HS-27A (cell line): ENCODE measurements at regions not wholly inside any gene's neighbourhood (a gene's known extent, or its start where the extent isn't known, plus 50 kb on each side); places are given as distances from the start of the nearest gene placed in this dataset.
"Not testable (repeated sequence)": the region's sequence is repeated elsewhere in the genome, so short reads cannot be mapped to it uniquely, and the experiment has no call there.

Experiments used
- DNase-seq: peaks from one replicate; pipeline ENCODE4 v3.0.0-alpha.2; 2012; ENCODE audit warnings: low read depth, missing footprints

GRCh38 chr13:62525652-62526051 is 1110.0 kb upstream of the PCDH20 start:
- no peak for DNase-seq

GRCh38 chr13:62524498-62524897 is 1108.8 kb upstream of the PCDH20 start:
- DNase-seq: no peak

GRCh38 chr13:62524061-62524460 is 1108.4 kb upstream of the PCDH20 start:
- DNase-seq: no peak

- DNase-seq: no peak
Measured at GRCh38 chr13:62512194-62513141, 1096.8 kb upstream of the PCDH20 start.

GRCh38 chr13:62510906-62511655 is 1095.4 kb upstream of the PCDH20 start:
- DNase-seq: no peak

GRCh38 chr13:62502588-62502987 is 1086.9 kb upstream of the PCDH20 start:
- no peak for DNase-seq

- no peak for DNase-seq
Measured at GRCh38 chr13:62489731-62490130, 1074.1 kb upstream of the PCDH20 start.

GRCh38 chr13:62483774-62484173 is 1068.1 kb upstream of the PCDH20 start:
- DNase-seq: peak; percentile 5

- no peak for DNase-seq
Measured at GRCh38 chr13:62482351-62482750, 1066.7 kb upstream of the PCDH20 start.

GRCh38 chr13:62473944-62474237 is 1058.2 kb upstream of the PCDH20 start:
- no peak for DNase-seq

- DNase-seq: no peak
Measured at GRCh38 chr13:62473190-62473943, 1057.7 kb upstream of the PCDH20 start.

GRCh38 chr13:62453761-62454160 is 1038.1 kb upstream of the PCDH20 start:
- DNase-seq: no peak

- no peak for DNase-seq
Measured at GRCh38 chr13:62450759-62451158, 1035.1 kb upstream of the PCDH20 start.

GRCh38 chr13:62447771-62448382 is 1032.2 kb upstream of the PCDH20 start:
- DNase-seq: not testable (repeated sequence)

GRCh38 chr13:62444805-62445204 is 1029.2 kb upstream of the PCDH20 start:
- no peak for DNase-seq

- no peak for DNase-seq
Measured at GRCh38 chr13:62434081-62434480, 1018.4 kb upstream of the PCDH20 start.

GRCh38 chr13:62433660-62434059 is 1018.0 kb upstream of the PCDH20 start:
- no peak for DNase-seq

- DNase-seq: no peak
Measured at GRCh38 chr13:62432906-62433305, 1017.3 kb upstream of the PCDH20 start.

GRCh38 chr13:62432295-62432694 is 1016.6 kb upstream of the PCDH20 start:
- DNase-seq: no peak

GRCh38 chr13:62431852-62432251 is 1016.2 kb upstream of the PCDH20 start:
- DNase-seq: no peak

GRCh38 chr13:62418872-62419271 is 1003.2 kb upstream of the PCDH20 start:
- peak; percentile 24 for DNase-seq

- no peak for DNase-seq
Measured at GRCh38 chr13:62418376-62418775, 1002.7 kb upstream of the PCDH20 start.
